ENCODE measurements at regions not wholly inside any gene's neighbourhood (a gene's known extent, or its start where the extent isn't known, plus 50 kb on each side); places are given as distances from the start of the nearest gene placed in this dataset.
A peak's percentile ranks its signal among the peaks of the same experiment; 100 is the strongest.
"Not testable (repeated sequence)": the region's sequence is repeated elsewhere in the genome, so short reads cannot be mapped to it uniquely, and the experiment has no call there.

DNA sequence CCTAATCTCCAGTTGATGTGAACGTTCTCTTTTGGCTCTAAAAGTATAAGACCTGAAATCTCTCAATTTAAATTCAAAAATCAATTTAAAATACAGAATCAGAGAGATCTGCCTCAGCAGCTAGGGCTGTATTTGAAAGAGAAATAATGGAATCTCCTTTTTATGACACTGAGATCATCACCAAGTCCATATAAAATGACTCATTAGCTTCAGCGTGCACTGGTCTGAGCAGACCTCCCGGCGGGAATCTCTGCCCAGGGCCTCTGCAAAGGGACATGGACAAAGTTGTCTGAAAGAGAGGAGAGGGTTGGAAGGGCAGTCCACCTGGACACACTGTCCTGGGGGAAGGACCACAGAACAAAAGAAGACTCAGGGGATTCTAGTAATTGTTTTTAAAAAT, 855.6 kb downstream of the EFNB2 start:
- DNase-seq (ENCODE audit: low read depth): no peak

DNA sequence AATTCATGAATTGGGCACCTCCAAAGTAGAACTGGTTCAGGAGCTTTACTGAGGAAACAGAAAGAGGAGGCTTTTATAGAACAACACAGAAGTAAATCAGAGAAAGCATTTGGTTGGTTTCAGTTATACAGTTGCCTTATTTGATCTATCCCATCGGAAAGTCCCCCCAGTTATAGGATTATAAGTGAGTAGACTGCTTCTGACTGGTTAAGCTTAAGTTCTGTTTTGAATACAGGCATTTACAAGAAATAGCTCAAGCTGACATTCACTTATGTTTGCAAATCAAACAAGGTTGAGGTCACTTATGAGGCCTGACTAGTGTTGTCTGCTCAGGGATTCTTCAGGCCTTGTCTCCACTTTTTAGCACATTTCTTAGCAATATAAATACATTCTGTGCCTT, 857.4 kb downstream of the EFNB2 start:
- no peak for DNase-seq (ENCODE audit: low read depth)

DNA sequence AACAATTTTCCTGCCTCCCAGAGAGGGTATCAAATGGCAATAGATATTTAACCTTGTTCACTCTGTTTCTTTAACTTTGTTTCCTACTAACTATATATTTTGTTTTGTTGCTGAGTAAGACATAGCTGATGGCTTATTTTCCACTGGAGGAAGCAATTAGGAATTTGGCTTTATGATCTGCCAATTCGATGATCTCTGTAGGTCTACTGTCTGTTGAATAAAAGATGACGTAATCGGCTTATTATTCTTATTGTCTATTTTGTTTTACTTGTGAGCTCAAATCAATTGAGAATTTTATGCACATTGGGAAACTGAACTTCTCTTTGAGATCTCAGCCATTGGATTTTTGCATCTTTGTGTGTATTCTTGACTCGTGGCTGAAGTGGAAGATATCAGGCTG, 862.6 kb downstream of the EFNB2 start:
- DNase-seq (ENCODE audit: low read depth): no peak

DNA sequence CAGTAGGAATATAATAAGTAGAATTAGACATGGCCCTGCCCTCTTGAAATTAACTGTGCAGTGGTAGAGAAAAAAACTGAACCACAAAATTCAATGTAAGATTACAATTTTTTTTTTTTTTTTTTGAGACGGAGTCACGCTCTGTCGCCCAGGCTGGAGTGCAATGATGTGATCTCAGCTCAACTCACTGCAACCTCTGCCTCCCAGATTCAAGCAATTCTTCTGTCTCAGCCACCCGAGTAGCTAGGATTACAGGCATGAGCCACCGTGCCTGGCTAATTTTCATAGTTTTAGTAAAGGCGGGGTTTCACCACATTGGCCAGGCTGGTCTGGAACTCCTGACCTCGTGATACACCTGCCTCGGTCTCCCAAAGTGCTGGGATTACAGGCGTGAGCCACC, 864.3 kb downstream of the EFNB2 start:
- DNase-seq (ENCODE audit: low read depth): not testable (repeated sequence)

DNA sequence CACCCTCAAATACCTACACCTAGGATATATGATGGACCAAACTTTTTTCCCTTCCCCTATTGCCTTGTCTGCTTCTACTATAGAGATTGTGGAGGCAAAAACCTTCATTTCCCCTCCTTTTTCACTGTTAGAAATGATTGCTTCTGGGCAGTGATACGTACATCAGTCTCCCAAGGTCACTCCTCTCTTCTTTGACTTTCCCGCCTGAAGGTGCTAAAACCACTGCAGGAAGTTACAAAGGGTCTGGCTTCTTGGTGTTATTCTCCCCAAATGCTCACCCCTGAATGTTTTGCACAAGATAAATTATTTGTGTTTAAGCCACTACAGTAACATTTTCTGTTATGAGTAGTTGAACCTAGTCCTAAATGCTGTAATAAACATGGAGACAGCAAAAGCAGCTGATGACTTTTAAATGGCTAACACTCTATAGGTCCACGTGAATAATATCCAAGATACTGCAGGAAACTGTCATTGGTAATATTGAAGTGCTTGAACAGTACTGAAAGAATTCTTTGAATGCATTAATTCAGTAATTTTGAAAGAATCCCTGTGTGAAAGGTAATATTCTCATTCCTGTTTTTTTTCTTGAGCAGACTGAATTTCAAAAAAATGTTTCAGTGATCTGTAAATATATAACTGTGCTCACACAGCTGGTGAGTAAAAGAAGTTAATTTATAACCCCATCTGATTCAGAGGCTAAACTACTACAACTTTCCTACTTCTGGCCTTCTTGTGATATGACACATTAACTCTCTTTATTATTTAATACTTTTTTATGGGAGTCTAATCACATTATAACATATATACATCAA, 865.1 kb downstream of the EFNB2 start:
- no peak for DNase-seq (ENCODE audit: low read depth)

GRCh38 chr13:105665284-105665683, 870.2 kb downstream of the EFNB2 start:
- DNase-seq (ENCODE audit: low read depth): peak; percentile 2

- no peak for DNase-seq (ENCODE audit: low read depth)
These were observed 872.3 kb downstream of the EFNB2 start for GRCh38 chr13:105663182-105663581.

GRCh38 chr13:105660561-105660960, 874.9 kb downstream of the EFNB2 start:
- no peak for DNase-seq (ENCODE audit: low read depth)

DNA sequence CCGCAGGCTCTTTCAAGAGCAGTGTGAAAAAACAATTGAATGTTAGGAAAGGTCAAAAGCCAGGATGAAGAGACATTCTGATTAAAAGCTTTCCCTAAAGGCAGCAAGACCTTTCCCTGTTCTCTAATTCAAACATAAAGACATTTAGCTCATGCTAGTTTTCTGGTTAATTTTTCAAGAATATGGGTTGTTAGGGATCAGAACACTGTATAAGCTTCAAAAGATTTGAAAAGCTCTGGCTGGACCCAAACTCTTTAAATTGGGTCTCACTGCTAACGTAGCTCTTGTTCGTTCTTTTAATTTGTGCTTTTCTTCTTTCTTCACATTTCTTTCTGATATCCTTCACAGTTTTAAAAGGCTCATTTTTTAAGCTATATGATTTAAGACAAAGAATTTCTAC, 877.0 kb downstream of the EFNB2 start:
- no peak for DNase-seq (ENCODE audit: low read depth)

DNA sequence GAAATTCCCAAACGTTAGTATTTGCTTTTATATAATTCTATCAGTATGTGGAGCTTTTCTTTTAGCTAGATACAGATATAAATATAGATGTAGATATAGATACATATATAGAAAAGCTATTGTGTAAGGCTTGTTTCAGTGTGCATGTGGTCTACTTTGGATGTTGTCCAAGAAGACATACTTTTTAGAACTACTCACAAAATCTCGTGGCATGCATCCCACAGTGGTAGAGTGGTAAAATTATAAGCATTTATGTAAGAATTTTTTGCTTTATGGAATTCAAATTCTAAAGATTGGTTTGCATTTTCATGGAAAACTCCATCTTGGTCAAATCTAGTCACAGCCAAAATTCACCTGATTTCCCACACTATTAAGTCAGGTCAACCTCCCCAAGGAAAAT, 880.4 kb downstream of the EFNB2 start:
- DNase-seq (ENCODE audit: low read depth): peak; percentile 1

GRCh38 chr13:105643966-105644365, 891.5 kb downstream of the EFNB2 start:
- no peak for DNase-seq (ENCODE audit: low read depth)

DNA sequence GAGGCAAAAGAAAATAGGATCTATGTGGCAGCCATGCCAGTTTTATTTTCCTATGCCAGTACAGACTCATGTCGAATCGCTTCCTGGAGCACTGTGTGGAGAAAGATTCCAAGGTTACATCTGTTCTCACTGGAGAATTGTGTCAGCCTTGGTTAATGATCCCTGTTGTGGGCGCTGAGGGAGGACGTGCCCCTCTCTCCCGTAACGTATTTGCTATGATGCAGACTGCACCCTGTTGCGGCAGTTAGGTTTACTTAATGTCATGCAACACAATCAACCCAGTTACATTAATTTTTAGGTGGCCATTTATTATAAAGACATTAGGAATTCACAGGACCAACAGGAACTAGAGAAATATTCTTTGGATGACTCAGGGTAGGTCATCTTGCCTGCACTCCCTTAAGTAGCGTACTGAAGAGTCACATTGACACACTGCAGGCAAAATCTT, 892.9 kb downstream of the EFNB2 start:
- DNase-seq (ENCODE audit: low read depth): no peak

DNA sequence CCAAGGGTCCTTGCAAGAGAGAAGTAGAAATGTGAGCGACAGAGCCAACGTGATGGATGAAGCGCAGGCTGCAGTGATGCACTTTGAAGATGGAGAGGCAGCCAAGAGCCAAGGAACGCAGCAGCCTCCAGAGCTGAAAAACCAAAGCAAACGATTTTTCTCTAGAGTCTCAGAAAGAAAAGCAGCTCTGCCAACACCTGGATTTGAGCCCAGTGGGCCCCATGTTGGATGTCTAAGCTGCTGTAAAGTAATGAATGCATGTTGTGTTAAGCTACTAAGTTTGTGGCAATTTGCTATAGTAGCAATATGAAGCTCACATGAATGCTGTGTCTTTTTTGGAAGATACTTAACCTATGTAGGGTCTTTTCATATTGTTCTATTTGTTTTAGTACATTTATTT, 894.3 kb downstream of the EFNB2 start:
- no peak for DNase-seq (ENCODE audit: low read depth)

GRCh38 chr13:105638426-105638825, 897.0 kb downstream of the EFNB2 start:
- no peak for DNase-seq (ENCODE audit: low read depth)

- no peak for DNase-seq (ENCODE audit: low read depth)
These were observed 901.4 kb downstream of the EFNB2 start for GRCh38 chr13:105634059-105634458.

DNA sequence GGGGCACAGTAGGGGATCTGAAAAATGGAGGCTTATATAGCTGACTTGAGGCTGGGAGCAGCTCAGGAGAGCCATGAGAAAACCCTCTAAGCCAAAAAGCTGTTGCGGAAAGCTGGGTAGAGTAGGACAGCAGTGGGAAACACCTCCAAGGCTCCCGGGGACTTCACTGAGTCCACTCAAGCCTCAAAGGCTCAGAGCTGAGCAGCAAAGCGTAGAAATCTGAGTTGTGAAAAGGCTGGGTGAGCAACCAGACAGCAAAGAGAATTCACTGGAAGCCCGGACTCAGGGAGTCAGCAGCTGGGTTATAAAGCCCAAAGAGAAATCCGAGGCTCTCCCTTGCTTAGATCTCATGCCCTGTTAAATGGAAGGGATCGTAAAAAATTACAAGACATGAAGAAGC, 905.0 kb downstream of the EFNB2 start:
- DNase-seq (ENCODE audit: low read depth): no peak

GRCh38 chr13:105627270-105627669, 908.2 kb downstream of the EFNB2 start:
- DNase-seq (ENCODE audit: low read depth): no peak

DNA sequence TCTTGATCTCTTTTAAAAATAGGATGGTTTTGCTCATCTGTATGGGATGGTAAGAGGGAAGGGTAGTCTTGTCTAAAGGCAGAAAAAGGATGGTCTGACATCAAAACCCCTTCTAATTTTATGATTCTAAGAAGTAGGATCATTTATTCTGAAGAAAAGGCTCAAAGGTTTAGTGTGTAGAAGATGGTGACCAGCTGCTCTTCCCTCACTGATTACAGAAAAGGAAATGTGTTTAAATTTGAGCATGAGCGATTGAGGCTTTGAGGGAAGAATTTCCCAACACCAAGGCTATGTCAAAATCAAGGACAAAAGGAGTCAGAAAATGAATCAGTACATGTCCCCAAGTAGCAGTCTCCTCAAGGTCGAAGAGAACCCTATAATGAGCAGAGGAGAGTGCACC, 909.8 kb downstream of the EFNB2 start:
- DNase-seq (ENCODE audit: low read depth): no peak

- no peak for DNase-seq (ENCODE audit: low read depth)
These were observed 919.0 kb downstream of the EFNB2 start for GRCh38 chr13:105616333-105617075.

GRCh38 chr13:105612541-105612940, 922.9 kb downstream of the EFNB2 start:
- no peak for DNase-seq (ENCODE audit: low read depth)

GRCh38 chr13:105611424-105611823, 924.0 kb downstream of the EFNB2 start:
- DNase-seq (ENCODE audit: low read depth): no peak

- no peak for DNase-seq (ENCODE audit: low read depth)
These were observed 927.4 kb downstream of the EFNB2 start for GRCh38 chr13:105608104-105608503.

DNA sequence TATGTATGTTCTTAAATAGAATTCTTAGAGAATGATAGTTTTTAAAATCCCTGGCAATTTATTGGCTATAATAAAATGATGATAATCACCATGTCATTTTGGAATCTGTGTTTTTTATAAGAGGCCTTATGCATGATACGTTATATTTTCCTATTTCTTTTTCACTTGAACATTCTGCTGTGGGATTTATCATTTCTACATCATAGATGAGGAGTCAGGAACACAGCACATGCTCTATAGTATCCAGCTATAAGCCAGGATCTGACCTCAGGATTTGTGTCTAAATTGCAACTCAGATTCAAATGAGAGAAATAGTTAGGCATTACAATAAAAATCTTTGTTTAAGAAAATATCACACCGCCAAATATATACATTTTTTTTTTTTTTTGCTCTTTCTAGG, 928.0 kb downstream of the EFNB2 start:
- DNase-seq (ENCODE audit: low read depth): no peak

GRCh38 chr13:105607016-105607415, 928.4 kb downstream of the EFNB2 start:
- no peak for DNase-seq (ENCODE audit: low read depth)
